ENCODE measurements at regions not wholly inside any gene's neighbourhood (a gene's known extent, or its start where the extent isn't known, plus 50 kb on each side); places are given as distances from the start of the nearest gene placed in this dataset.

GRCh38 chr12:77471801-77472200, 358.9 kb upstream of the NAV3 start:
- Histone ChIP-seq H4K20me1 (ENCODE audit: insufficient read depth, poor library complexity, severe bottlenecking) (no peaks in the 10 kb centered on the region), H3K4me3 (no peak overlapping the region), H2AFZ (no peak overlapping the region), H3K4me1 (ENCODE audit: insufficient read depth) (no peaks in the 10 kb centered on the region), H3K27me3 (no peaks in the 10 kb centered on the region), H3K4me2 (no peak overlapping the region), H3K9me3 (ENCODE audit: low read depth) (no peaks in the 10 kb centered on the region), H3K36me3 (replicated peaks; ENCODE audit: insufficient read depth, low read depth) (no peaks in the 10 kb centered on the region), H3K79me2 (no peaks in the 10 kb centered on the region), H3K27ac (no peak overlapping the region), H3K9me2 (replicated peaks; ENCODE audit: insufficient read depth) (no peaks in the 10 kb centered on the region)
- WGBS (ENCODE audit: low lambda C conversion rate, missing lambda C conversion rate), result 83% methylated on average over 1 of the region's 1 CpG
- DNase-seq (ENCODE audit: low spot score), result no peak
- TF ChIP-seq, protein P1, sequence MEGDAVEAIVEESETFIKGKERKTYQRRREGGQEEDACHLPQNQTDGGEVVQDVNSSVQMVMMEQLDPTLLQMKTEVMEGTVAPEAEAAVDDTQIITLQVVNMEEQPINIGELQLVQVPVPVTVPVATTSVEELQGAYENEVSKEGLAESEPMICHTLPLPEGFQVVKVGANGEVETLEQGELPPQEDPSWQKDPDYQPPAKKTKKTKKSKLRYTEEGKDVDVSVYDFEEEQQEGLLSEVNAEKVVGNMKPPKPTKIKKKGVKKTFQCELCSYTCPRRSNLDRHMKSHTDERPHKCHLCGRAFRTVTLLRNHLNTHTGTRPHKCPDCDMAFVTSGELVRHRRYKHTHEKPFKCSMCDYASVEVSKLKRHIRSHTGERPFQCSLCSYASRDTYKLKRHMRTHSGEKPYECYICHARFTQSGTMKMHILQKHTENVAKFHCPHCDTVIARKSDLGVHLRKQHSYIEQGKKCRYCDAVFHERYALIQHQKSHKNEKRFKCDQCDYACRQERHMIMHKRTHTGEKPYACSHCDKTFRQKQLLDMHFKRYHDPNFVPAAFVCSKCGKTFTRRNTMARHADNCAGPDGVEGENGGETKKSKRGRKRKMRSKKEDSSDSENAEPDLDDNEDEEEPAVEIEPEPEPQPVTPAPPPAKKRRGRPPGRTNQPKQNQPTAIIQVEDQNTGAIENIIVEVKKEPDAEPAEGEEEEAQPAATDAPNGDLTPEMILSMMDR (IDR thresholded peaks at IDR 0.05; ENCODE audit: poor library complexity), result no peak
- TF ChIP-seq EZH2phosphoT487 (IDR thresholded peaks at IDR 0.05; ENCODE audit: low read depth, severe bottlenecking, unreplicated experiment) (no peak), EZH2 (IDR thresholded peaks at IDR 0.05; ENCODE audit: borderline replicate concordance) (no peak)

- no peak for DNase-seq (ENCODE audit: low spot score)
- Histone ChIP-seq H3K4me3 (no peak overlapping the region), H3K4me2 (no peak overlapping the region), H3K9me3 (ENCODE audit: low read depth) (no peaks in the 10 kb centered on the region), H3K27ac (no peak overlapping the region), H3K79me2 (no peaks in the 10 kb centered on the region), H2AFZ (no peak overlapping the region), H3K36me3 (replicated peaks; ENCODE audit: insufficient read depth, low read depth) (no peaks in the 10 kb centered on the region), H4K20me1 (ENCODE audit: insufficient read depth, poor library complexity, severe bottlenecking) (no peaks in the 10 kb centered on the region), H3K27me3 (no peaks in the 10 kb centered on the region), H3K9me2 (replicated peaks; ENCODE audit: insufficient read depth) (no peaks in the 10 kb centered on the region), H3K4me1 (ENCODE audit: insufficient read depth) (no peaks in the 10 kb centered on the region)
- WGBS (ENCODE audit: low lambda C conversion rate, missing lambda C conversion rate), result 88% methylated on average over 3 of the region's 3 CpGs
- no peak for TF ChIP-seq EZH2 (IDR thresholded peaks at IDR 0.05; ENCODE audit: borderline replicate concordance)
- no peak for TF ChIP-seq EZH2phosphoT487 (IDR thresholded peaks at IDR 0.05; ENCODE audit: low read depth, severe bottlenecking, unreplicated experiment)
- TF ChIP-seq, protein P1 (IDR thresholded peaks at IDR 0.05; ENCODE audit: poor library complexity), result no peak
Measured at GRCh38 chr12:77469578-77470333, 360.9 kb upstream of the NAV3 start.

DNA sequence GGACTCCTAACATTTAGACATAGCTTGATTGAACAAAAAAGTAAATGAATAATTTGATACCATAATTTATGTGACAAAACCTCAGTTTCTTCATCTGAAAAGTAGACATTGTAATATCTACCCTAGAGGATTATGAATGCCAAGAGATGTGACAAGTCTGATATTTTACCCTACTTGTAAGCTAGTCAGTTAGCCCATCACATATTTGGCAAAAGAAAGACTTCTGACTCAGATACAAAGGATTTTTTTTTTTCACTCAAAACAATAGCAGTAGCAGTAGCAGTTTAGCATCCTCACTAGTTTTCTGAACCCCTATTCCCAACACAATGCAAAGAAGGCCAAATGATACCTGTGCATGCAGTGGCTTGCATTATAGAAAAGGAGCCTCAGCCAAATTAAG, 377.3 kb upstream of the E2F7 start:
- Histone ChIP-seq H4K20me1 (ENCODE audit: insufficient read depth, poor library complexity, severe bottlenecking) (no peaks in the 10 kb centered on the region), H2AFZ (no peak overlapping the region), H3K79me2 (no peaks in the 10 kb centered on the region), H3K4me1 (ENCODE audit: insufficient read depth) (no peaks in the 10 kb centered on the region), H3K4me2 (no peak overlapping the region), H3K27me3 (no peaks in the 10 kb centered on the region), H3K4me3 (no peak overlapping the region), H3K9me2 (replicated peaks; ENCODE audit: insufficient read depth) (no peaks in the 10 kb centered on the region), H3K27ac (no peak overlapping the region), H3K9me3 (ENCODE audit: low read depth) (no peaks in the 10 kb centered on the region), H3K36me3 (replicated peaks; ENCODE audit: insufficient read depth, low read depth) (no peaks in the 10 kb centered on the region)
- TF ChIP-seq EZH2 (IDR thresholded peaks at IDR 0.05; ENCODE audit: borderline replicate concordance) (no peak), EZH2phosphoT487 (IDR thresholded peaks at IDR 0.05; ENCODE audit: low read depth, severe bottlenecking, unreplicated experiment) (no peak)
- TF ChIP-seq, protein P1 (IDR thresholded peaks at IDR 0.05; ENCODE audit: poor library complexity), result no peak
- no peak for DNase-seq (ENCODE audit: low spot score)
